HG02588 (cell line): ENCODE measurements at regions not wholly inside any gene's neighbourhood (a gene's known extent, or its start where the extent isn't known, plus 50 kb on each side); places are given as distances from the start of the nearest gene placed in this dataset.
"Not testable (repeated sequence)": the region's sequence is repeated elsewhere in the genome, so short reads cannot be mapped to it uniquely, and the experiment has no call there.

ENCODE experiments used
- ATAC-seq: cut with Tn5 transposase; IDR thresholded peaks from one replicate; pipeline ENCODE4 v1.9.1; 2021; ENCODE audit warnings: mild to moderate bottlenecking, moderate library complexity; ENCODE audit not compliant: unreplicated experiment

DNA sequence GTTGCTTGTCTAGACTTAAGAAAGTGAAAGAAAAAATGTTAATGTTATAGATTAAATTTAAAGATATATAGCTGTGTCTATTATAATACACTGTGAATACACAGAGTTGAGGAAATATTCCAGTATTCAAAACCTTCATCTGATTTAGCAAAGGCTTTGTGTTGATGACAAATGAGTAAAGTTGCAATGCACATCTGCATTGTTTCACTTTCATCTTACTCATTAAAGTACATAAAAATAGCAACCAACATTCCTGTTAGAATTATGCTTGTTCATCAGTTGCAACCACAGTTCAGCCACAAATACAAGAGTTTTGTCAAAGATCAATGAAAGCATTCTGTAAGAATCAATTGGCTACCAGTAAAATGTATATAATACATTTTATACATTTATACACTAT lies 346.4 kb upstream of the SLC7A11 start:
- no peak for ATAC-seq

DNA sequence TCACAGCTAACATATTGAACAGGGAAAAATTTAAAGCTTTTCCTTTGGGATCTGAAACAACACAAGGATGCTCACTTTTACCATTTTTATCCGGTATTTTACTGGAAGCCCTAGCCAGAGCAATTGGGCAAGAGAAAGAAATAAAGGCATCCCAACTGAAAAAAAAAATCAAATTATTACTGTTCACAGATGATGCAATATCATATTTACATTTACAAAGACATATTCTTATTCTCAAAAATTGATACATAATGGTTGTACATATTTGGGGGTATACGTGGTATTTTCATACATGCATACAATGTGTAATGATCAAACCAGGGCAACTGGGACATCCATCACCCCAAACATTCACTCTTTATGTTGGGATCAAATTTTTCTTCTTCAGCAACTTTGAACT lies 337.0 kb upstream of the SLC7A11 start:
- no peak for ATAC-seq

GRCh38 chr4:138577826-138578225 lies 335.7 kb upstream of the SLC7A11 start:
- not testable (repeated sequence) for ATAC-seq

GRCh38 chr4:138577145-138577544 lies 335.0 kb upstream of the SLC7A11 start:
- ATAC-seq, result no peak

GRCh38 chr4:138576684-138577083 lies 334.5 kb upstream of the SLC7A11 start:
- no peak for ATAC-seq

GRCh38 chr4:138573246-138573645 lies 331.1 kb upstream of the SLC7A11 start:
- ATAC-seq, result no peak

GRCh38 chr4:138572007-138572406 lies 329.9 kb upstream of the SLC7A11 start:
- no peak for ATAC-seq

GRCh38 chr4:138567696-138568095 lies 325.5 kb upstream of the SLC7A11 start:
- ATAC-seq, result no peak

DNA sequence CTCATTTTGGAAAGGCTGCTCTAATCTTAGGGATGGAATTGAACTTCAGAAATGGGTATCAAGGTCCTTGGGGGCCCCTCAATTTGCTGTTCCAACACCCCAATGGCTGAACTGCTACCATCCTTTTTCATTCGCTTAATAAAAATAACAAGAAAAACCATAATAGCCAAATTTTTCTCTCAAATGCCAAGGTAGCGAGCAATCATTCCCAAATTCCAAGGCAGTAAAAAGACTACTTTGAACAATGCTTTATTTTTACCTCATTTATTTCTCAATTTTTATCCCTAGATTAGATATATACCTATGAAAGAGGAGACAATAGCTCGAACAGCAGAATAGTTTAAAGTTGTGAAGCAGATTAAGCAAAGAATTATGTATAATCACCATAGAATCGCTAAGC lies 323.4 kb upstream of the SLC7A11 start:
- no peak for ATAC-seq

GRCh38 chr4:138562544-138562991 lies 320.4 kb upstream of the SLC7A11 start:
- ATAC-seq, result peak; percentile 82

GRCh38 chr4:138561906-138562305 lies 319.8 kb upstream of the SLC7A11 start:
- ATAC-seq, result no peak

DNA sequence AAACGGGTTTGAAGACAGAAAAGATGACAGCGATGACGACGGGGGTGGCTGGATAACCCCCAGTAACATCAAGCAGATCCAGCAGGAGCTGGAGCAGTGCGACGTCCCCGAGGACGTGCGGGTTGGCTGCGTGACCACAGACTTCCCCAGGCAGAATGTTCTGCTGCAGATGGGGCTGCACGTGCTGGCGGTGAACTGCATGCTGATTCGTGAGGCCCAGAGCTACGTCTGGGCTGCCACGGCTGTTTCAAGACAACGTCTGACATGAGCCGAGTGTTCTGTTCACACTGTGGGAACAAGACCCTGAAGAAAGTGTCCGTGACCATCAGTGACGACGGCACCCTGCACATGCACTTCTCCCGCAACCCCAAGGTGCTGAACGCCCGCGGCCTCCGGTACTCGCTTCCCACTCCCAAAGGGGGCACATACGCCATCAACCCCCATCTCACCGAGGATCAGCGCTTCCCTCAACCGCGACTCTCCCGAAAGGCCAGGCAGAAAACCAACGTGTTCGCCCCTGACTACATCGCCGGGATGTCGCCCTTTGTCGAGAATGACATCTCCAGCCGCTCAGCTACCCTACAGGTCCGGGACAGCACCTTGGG lies 319.2 kb upstream of the SLC7A11 start:
- no peak for ATAC-seq

DNA sequence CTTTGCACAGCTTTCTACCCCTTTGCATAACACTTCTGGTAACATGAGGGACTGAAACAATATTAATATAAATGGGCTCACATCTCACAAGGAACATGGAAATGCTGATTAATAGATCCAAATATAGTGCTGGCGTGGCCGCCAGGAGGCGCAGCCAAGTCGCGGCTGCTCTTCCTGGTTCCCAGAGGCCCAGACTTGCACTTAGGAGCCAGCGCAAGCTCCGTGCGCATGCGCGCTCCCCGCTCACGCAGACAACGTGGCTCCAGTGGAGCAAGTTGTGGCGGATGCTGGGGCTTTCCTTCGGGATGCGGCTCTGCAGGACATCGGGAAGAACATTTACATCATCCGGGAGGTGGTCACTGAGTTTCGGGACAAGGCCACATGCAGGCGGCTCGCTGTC lies 318.3 kb upstream of the SLC7A11 start:
- ATAC-seq, result no peak

DNA sequence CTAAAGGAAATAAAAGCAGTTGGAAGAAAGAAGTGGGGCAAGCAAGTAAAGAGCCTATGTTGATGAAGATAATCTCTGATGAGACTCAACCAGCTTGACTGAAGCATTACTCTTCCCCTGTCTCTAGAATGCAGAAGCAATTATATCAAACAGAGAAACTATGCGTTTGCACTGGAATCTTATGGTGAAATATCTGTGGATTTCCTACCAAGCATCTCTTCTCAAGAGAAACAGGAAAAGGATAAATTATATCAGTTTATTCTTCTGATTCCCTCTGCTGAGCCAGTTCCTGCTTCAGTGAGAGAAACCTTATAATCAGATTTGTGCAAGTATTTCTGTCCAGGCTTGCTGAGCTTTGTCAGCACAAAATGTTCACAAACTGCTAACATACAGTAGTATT lies 316.7 kb upstream of the SLC7A11 start:
- ATAC-seq, result no peak

DNA sequence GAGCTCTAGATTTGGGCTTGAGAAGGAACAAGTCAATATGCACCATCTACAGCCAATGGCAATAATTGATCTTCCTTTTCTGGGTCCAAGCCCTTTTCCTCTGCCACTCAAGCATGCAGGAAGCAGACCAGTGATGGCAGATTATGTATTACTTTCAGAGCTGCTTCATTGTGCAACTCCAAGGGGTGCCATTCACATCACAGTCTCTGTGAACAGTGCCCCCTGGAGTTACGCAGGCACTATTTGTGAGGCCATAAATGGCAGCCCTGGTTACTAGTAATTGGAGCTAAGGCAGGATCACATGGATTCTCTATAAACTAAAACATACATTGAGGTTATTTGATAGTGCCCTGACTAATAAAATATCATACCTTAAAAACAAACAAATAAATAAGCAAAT lies 313.4 kb upstream of the SLC7A11 start:
- no peak for ATAC-seq

DNA sequence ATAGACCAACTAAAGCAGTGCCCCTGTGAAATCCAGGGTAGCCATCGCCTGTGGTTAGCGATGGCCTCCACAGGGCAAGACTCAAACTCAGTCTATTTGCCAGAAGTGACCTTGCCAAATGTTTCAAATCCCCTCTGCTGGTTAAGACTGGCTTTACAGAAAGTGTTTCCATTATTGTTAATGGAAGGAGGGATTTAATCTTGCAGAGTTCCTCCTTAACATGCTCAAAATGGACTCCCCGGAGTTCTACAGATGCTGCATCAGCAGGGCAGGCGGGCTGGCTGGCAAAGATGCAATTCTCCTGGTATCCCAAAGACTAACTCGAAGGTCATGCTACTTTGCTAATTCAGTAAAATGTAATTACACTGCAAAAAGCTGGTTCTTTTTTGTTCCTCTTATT lies 313.0 kb upstream of the SLC7A11 start:
- ATAC-seq, result no peak

DNA sequence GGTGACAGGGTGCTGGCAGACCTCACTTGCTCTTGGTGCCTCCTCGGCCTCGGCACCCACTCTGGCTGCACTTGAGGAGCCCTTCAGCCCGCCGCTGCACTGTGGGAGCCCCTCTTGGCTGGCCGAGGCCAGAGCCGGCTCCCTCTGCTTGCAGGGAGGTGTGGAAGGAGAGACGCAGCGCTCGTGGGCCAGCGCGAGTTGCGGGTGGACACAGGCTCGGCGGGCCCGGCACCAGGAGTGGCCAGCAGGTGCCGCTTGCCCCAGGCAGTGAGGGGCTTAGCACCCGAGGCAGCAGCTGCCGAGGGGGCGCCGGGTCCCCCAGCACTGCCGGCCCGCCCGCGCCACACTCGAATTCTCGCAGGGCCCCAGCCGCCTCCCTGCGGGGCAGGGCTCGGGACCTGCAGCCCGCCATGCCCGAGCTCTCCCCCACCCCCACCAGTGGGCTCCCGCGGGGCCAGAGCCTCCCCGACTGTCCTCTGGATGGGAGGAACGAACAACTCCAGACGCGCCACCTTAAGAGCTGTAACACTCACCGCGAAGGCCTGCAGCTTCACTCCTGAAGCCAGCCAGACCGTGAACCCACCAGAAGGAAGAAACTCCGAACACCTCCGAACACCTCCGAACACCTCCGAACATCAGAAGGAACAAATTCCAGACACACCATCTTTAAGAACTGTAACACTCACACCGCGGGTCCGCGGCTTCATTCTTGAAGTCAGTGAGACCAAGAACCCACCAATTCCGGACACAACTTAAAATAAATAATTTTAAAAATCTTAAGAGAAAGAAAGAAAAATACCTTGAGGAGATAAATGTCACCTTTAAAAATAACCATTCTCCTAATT lies 311.1 kb upstream of the SLC7A11 start:
- no peak for ATAC-seq

- no peak for ATAC-seq
Observed at GRCh38 chr4:138542191-138542776, 300.1 kb upstream of the SLC7A11 start.

DNA sequence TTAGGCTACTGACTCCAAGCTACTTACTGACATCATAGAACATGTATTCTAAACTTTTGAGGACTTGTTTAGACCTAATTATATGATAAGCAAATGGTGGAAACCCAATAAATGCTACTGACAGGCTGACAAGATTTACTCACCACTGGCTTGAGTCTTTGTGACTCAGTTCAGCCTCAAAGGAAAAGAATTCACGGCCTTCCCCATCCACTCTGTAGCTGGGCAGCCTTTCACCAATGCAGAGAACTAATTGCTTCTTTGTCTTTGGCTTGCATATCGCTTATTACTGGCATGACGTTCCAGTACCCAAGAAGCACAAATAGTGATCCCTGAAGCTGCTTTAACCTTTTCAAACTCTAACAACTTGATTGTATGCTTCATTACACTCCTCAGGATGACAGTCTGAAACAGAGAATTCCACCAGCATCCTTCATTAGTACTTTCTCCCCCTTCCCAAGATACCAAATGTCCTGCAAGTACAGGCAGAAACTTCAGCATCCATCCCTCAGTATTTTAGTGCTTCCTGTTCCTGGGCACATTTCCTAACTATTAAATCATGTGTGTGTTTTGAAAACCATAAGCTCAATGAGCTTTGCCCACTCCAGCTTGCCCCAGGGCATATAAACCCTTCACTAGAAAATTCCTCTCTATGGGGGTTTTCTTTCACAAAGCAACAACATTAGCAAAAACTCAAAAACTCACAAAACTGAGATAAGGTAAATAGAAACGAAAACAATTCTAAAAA lies 298.1 kb upstream of the SLC7A11 start:
- no peak for ATAC-seq

DNA sequence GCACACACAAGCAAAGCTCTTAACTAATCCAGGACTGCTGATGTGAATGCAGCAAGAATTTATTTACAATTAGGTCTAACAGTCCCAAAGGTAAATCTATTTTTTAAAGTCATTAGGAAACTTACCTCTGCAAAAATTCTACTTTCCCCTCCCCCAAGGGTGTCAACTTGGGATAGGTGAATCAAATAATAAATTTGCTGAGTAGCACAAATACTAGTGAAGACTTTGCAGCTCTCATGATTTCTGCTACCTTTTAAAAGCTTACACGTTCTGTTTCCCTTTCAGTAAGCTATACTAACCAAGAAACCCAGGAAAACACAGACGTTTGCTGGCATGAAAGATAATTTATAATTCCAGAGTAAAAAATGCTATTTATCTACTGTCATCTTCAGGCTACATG lies 296.6 kb upstream of the SLC7A11 start:
- ATAC-seq, result no peak

DNA sequence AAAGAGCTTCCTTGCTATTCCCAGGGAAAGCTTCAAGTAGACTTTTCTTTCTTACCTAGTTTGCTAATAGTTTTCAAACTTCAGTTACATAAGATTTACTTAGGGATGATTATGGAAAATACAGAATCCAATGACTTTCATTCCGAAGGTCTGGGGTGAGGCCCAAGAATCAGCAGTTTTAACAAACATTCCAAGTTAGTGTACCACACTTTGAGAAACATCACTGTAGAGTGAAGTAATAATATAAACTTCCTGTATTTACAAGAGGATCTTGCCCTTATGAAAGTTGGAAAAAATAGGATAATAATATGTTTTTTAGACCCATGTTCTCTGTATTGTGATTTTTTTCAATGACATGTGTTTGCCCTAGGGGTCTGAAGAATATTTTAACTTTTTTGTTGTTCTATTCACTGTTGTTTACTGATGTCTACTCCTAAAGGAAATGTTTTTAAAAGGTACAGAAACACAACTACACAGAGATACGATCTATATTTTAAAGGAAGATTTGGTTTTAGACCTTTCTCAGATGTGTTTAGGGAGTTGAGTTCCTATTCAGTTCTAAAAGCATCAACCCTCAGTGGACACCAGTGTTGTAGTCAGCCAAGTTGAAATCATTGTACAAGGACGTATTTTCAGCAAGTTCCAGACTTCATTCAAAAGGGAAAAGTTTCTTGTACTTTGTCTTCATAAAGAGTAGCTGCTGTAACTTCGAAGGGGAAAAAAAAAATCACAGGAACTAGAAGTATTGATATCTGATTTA lies 295.8 kb upstream of the SLC7A11 start:
- ATAC-seq, result no peak
